SJCRH30 (cell line): ENCODE measurements at regions not wholly inside any gene's neighbourhood (a gene's known extent, or its start where the extent isn't known, plus 50 kb on each side); places are given as distances from the start of the nearest gene placed in this dataset.
A peak's percentile ranks its signal among the peaks of the same experiment; 100 is the strongest.
"Not testable (repeated sequence)": the region's sequence is repeated elsewhere in the genome, so short reads cannot be mapped to it uniquely, and the experiment has no call there.

Experiments
- DNase-seq, 2 experiments: peaks; one replicate each; pipeline ENCODE4 v3.0.0-alpha.2; 2015 to 2020
- H3K27ac ChIP-seq: fragments of 250-450 bp; sonication (Bioruptor Pico); 2 replicates; pipeline ENCODE4 v1.5.1; 2020; ENCODE audit warnings: mild to moderate bottlenecking, moderate library complexity
- H3K27me3 ChIP-seq: fragments of 250-450 bp; sonication (Bioruptor Pico); 2 replicates; pipeline ENCODE4 v1.5.1; 2020; ENCODE audit warnings: mild to moderate bottlenecking, moderate library complexity
- H3K36me3 ChIP-seq: fragments of 250-450 bp; sonication (Bioruptor Pico); 2 replicates; pipeline ENCODE4 v1.5.1; 2020; ENCODE audit warnings: mild to moderate bottlenecking, moderate library complexity
- H3K4me1 ChIP-seq: fragments of 250-450 bp; sonication (Bioruptor Pico); 2 replicates; pipeline ENCODE4 v1.5.1; 2020; ENCODE audit warnings: mild to moderate bottlenecking, moderate library complexity
- H3K4me3 ChIP-seq: fragments of 250-450 bp; sonication (Bioruptor Pico); 2 replicates; pipeline ENCODE4 v1.5.1; 2020; ENCODE audit warnings: mild to moderate bottlenecking, moderate library complexity
- H3K9me3 ChIP-seq: fragments of 250-450 bp; sonication (Bioruptor Pico); replicated peaks from 2 replicates; pipeline ENCODE4 v1.5.1; 2020; ENCODE audit warnings: mild to moderate bottlenecking, moderate library complexity

DNA sequence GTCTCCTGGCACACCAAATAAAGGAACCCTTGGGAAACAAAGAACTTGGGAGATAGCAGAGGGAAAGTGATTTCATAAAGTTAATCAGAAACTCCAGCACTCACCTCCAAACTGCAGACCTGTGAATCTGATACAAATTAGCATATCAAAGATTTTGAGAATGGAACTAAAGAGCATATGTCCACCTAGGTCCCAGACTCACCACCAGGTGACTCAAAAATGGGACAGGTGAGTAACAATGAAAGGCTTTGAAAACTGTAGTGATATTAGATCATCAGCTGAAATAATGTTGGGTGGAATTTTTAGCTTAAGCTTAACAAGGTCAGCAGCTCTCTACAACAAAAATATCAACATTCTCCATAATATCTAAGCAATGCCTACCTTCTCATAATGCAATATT is 214.8 kb downstream of the RERGL start:
- no peak for DNase-seq
- Histone ChIP-seq H3K4me1 (no peaks in the 10 kb centered on the region), H3K4me3 (no peak overlapping the region), H3K36me3 (no peaks in the 10 kb centered on the region), H3K27me3 (no peaks in the 10 kb centered on the region), H3K27ac (no peak overlapping the region), H3K9me3 (no peaks in the 10 kb centered on the region)

GRCh38 chr12:17866802-17867201 is 223.2 kb downstream of the RERGL start:
- no peak for DNase-seq
- Histone ChIP-seq H3K27me3 (no peaks in the 10 kb centered on the region), H3K4me1 (no peaks in the 10 kb centered on the region), H3K4me3 (no peak overlapping the region), H3K9me3 (no peaks in the 10 kb centered on the region), H3K36me3 (no peaks in the 10 kb centered on the region), H3K27ac (no peak overlapping the region)

DNA sequence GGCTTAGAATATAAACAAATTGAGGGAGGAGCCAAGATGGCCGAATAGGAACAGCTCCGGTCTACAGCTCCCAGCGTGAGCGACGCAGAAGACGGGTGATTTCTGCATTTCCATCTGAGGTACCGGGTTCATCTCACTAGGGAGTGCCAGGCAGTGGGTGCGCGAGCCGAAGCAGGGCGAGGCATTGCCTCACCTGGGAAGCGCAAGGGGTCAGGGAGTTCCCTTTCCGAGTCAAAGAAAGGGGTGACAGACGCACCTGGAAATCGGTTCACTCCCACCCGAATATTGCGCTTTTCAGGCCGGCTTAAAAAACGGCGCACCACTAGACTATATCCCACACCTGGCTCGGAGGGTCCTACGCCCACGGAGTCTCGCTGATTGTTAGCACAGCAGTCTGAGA is 234.4 kb downstream of the RERGL start:
- not testable (repeated sequence) for H3K9me3 ChIP-seq, H3K36me3 ChIP-seq, DNase-seq, H3K4me3 ChIP-seq, H3K4me1 ChIP-seq, H3K27ac ChIP-seq, H3K27me3 ChIP-seq

DNA sequence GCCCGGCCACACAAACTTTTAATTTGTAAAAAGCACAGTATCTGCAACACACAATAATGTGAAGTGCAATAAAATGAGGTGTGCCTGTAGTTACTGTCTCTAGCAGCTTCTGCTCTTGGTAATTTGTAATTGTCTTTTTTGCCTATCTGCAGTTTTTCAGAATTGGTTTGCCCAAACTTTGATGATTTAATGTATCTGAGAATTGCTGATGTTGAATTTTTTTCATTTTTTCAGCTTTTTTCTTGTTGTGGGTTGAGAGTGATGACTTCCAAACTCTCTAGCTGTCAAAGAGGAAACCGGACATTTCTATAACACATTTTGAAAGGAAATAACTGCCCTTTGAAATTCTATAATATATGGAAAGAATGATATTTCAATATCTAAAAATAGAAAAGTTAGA is 236.9 kb downstream of the RERGL start:
- Histone ChIP-seq H3K4me1 (no peaks in the 10 kb centered on the region), H3K36me3 (no peaks in the 10 kb centered on the region), H3K9me3 (no peaks in the 10 kb centered on the region), H3K27ac (no peak overlapping the region), H3K4me3 (no peak overlapping the region), H3K27me3 (no peaks in the 10 kb centered on the region)
- DNase-seq, result no peak

- Histone ChIP-seq H3K27me3 (no peaks in the 10 kb centered on the region), H3K9me3 (no peaks in the 10 kb centered on the region), H3K4me1 (no peaks in the 10 kb centered on the region), H3K36me3 (no peaks in the 10 kb centered on the region), H3K4me3 (no peak overlapping the region), H3K27ac (no peak overlapping the region)
- no peak for DNase-seq
These were observed 248.5 kb downstream of the RERGL start for GRCh38 chr12:17841496-17841895.

- no peaks in the 10 kb centered on the region for H3K36me3 ChIP-seq
- no peaks in the 10 kb centered on the region for H3K27me3 ChIP-seq
- H3K27ac ChIP-seq, result no peak overlapping the region
- DNase-seq, result no peak
- no peak overlapping the region for H3K4me3 ChIP-seq
- no peaks in the 10 kb centered on the region for H3K4me1 ChIP-seq
- H3K9me3 ChIP-seq, result no peaks in the 10 kb centered on the region
These were observed 260.2 kb downstream of the RERGL start for GRCh38 chr12:17829813-17830212.

DNA sequence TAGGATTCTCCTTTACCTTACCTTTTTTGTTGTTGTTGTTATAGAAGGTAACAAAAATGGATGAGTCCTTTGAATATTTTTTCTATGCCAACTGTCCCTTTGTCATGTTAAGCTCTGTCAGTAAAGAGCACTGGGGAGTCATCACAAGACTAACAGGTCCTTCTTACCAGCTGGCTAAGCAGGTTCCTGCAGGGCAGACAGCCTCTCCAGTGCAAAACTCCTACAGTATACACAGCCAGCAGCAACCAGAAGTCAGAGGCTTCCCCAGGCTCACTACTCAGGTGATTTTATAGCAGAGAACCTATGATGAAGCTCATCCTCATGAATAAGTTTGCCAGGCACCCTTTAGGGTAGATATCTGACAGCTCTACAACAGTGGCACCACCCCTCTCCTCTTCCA is 271.1 kb downstream of the RERGL start:
- Histone ChIP-seq H3K27me3 (no peaks in the 10 kb centered on the region), H3K4me1 (no peaks in the 10 kb centered on the region), H3K4me3 (no peak overlapping the region), H3K36me3 (no peaks in the 10 kb centered on the region), H3K9me3 (no peaks in the 10 kb centered on the region), H3K27ac (no peak overlapping the region)
- DNase-seq, result no peak

DNA sequence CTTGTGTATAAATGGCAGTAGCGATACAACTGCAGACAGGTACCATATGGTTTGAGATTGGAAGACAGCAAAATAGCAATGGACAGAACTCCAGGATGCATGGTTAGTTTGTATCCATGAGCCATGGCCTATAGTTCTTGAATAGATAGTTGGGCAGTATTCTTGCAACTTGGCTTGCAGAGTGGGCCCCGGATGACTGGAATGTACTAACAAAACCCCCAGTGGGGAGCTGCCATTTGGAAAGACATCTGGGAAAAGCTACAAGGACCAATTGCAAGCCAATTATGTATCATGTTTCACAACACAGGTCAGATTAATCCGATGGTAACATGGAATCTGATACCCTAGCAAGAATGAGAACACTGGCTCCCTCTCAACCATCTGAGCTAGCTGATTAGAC is 279.6 kb downstream of the RERGL start:
- Histone ChIP-seq H3K36me3 (no peaks in the 10 kb centered on the region), H3K9me3 (no peaks in the 10 kb centered on the region), H3K4me3 (no peak overlapping the region), H3K4me1 (no peaks in the 10 kb centered on the region), H3K27me3 (no peaks in the 10 kb centered on the region), H3K27ac (no peak overlapping the region)
- peak in 1 of 2 experiments; percentile 14 for DNase-seq

DNA sequence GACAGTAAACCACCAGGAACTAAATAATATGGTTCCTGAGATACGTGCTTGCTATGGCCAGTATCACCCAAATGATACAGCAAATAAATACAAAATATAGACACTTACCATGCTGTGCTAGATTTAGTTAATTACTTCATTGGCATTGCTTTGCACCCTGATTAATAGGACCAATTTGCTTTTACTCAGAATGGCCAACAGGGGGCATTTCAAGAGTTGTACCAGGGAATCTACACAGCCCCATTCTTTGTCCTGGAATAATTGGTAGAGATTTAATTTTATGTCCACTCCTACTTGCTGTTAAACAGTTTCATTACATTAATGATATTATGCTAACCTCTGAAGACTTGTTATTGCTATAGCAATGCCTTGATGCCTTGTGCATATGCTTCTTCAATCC is 280.8 kb downstream of the RERGL start:
- Histone ChIP-seq H3K4me3 (no peak overlapping the region), H3K36me3 (no peaks in the 10 kb centered on the region), H3K27me3 (no peaks in the 10 kb centered on the region), H3K27ac (no peak overlapping the region), H3K9me3 (no peaks in the 10 kb centered on the region), H3K4me1 (no peaks in the 10 kb centered on the region)
- DNase-seq, result no peak

DNA sequence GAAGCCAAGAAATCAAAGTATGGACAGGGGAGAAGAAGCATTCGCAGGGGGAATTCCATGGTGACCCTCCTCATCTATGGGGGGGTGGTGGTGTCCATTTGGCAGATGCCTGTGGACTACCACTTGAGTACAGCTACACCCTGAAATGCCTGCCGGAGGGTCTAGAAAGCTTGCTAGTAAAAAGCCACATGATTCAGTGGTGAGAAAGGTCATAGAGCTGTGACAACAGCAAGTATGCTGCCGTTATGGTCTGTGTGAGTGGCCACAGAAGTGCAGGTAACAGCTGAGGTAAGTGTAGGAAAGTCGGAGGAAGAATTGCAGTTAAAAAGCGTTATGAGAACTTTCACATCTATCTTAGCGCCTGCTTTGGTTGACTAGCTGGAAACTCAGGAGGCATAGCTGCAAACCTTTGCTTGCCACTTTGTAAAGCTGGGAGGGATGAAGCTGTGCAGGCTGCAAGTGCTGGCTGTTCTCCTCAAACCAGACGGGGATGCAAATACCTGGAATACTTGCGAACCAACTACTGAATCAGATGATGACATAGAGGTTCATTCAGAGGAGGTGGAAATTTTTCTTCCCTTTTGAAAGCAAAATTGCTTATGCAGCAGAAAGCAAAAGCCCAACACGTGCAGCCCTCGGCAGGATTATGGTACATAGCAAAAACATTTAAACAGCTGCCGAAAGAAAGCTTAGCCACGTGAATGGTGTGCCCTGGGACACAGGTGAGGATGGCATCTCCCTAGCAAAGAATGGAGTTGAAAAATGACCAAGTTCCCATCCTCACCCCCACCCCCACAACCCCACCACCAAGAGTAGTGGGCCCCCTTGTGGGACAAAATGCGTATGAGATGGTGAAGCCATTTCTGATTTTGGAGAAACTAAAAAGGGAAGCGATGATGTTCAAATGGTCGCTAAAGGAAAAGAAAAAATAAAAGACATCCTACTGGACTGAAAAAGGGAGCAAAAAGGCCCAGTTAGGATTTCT is 287.0 kb downstream of the RERGL start:
- no peaks in the 10 kb centered on the region for H3K4me1 ChIP-seq
- no peaks in the 10 kb centered on the region for H3K27me3 ChIP-seq
- no peak for DNase-seq
- no peak overlapping the region for H3K4me3 ChIP-seq
- H3K36me3 ChIP-seq, result no peaks in the 10 kb centered on the region
- no peaks in the 10 kb centered on the region for H3K9me3 ChIP-seq
- H3K27ac ChIP-seq, result no peak overlapping the region

GRCh38 chr12:17793854-17794253 is 296.1 kb downstream of the RERGL start:
- Histone ChIP-seq H3K9me3 (no peaks in the 10 kb centered on the region), H3K27me3 (no peaks in the 10 kb centered on the region), H3K27ac (no peak overlapping the region), H3K4me1 (no peaks in the 10 kb centered on the region), H3K4me3 (no peak overlapping the region), H3K36me3 (no peaks in the 10 kb centered on the region)
- DNase-seq, result no peak

DNA sequence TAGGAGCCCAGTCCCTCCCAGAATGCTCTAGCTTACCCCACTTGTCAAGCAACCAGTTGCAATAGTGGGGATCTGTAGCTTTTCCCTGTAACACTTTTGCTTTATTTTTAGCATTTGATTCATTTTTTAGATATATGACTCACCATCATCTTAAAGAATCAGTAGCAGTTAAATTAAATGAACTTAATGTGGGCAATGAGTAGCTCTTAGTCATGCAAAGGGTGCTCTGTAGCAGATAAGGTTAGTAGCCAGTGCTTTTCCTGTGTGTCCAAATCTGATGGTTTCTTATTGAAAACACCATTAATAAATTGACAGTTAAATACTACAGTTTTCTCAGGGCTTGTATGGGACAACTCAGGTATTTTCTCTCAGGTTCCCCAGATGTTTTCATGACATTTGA is 311.8 kb downstream of the RERGL start:
- Histone ChIP-seq H3K4me1 (no peaks in the 10 kb centered on the region), H3K27me3 (no peaks in the 10 kb centered on the region), H3K27ac (no peak overlapping the region), H3K36me3 (no peaks in the 10 kb centered on the region), H3K4me3 (no peak overlapping the region), H3K9me3 (no peaks in the 10 kb centered on the region)
- DNase-seq, result no peak

DNA sequence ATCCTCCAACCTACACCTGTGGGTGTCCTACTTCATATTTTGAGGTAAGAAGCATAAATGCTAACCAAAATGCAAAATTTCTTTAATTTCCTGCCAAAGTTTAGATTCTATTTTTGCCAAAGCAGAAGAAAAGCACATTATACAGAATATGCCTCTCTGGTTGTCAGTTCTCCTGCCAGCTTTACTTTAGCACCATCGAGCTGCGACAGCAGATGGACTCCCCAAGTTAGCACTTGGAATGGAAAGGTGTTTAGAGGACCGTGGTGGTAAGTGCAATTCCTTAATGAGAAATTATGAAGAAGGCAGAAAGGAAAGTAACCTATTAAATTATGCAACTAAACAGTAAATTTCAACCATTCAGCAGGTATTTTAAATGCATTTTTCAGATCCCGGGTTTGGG is 326.6 kb downstream of the RERGL start:
- no peaks in the 10 kb centered on the region for H3K4me1 ChIP-seq
- DNase-seq, result no peak

DNA sequence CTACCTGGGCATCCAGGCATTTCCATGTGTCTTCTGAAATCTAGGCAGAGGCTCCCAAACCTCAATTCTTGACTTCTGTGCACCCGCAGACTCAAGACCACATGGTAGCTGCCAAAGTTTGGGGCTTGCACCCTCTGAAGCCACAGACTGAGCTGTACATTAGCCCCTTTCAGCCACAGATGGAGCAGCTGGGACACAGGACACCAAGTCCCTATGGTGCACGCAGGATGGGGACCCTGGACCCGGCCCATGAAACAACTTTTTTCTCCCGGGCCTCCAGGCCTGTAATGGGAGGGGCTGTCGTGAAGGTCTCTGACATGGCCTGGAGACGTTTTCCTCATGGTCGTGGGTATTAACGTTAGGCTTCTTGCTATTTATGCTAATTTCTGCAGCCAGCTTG is 330.0 kb downstream of the RERGL start:
- H3K27ac ChIP-seq, result no peak overlapping the region

More for the DNA sequence above, 326.6 kb downstream of the RERGL start:
- H3K27me3 ChIP-seq, result no peaks in the 10 kb centered on the region
- no peaks in the 10 kb centered on the region for H3K36me3 ChIP-seq
- H3K9me3 ChIP-seq, result no peaks in the 10 kb centered on the region
- H3K4me3 ChIP-seq, result no peak overlapping the region
- H3K27ac ChIP-seq, result no peak overlapping the region

More for the DNA sequence above, 330.0 kb downstream of the RERGL start:
- Histone ChIP-seq H3K4me3 (no peak overlapping the region), H3K36me3 (no peaks in the 10 kb centered on the region), H3K4me1 (no peaks in the 10 kb centered on the region), H3K27me3 (no peaks in the 10 kb centered on the region), H3K9me3 (no peaks in the 10 kb centered on the region)
- no peak for DNase-seq
